SK-N-SH treated with all-trans-retinoic acid at 6 μM for 48 hours (cell line): ENCODE measurements at regions not wholly inside any gene's neighbourhood (a gene's known extent, or its start where the extent isn't known, plus 50 kb on each side); places are given as distances from the start of the nearest gene placed in this dataset.

Experiments
- ARNTL ChIP-seq: fragments of 450-650 bp; formaldehyde crosslinking; IDR thresholded peaks from 2 replicates; pipeline ENCODE4 v1.5.0; 2020; ENCODE audit warnings: low read depth, mild to moderate bottlenecking, moderate library complexity, borderline replicate concordance
- CSDC2 ChIP-seq: fragments of 250-450 bp; sonication (Bioruptor Pico); IDR thresholded peaks from 2 replicates; pipeline ENCODE4 v1.5.0; 2020; ENCODE audit warnings: mild to moderate bottlenecking, moderate library complexity
- RARB ChIP-seq: fragments of 250-450 bp; sonication (Bioruptor Pico); IDR thresholded peaks from 2 replicates; pipeline ENCODE4 v1.8.0; 2021; ENCODE audit warnings: mild to moderate bottlenecking, moderate library complexity
- TCF4 ChIP-seq: fragments of 250-450 bp; sonication (Bioruptor Pico); IDR thresholded peaks from 2 replicates; pipeline ENCODE4 v1.8.0; 2021; ENCODE audit warnings: mild to moderate bottlenecking, moderate library complexity, borderline replicate concordance
- TOX ChIP-seq: fragments of 250-450 bp; sonication (Bioruptor Pico); IDR thresholded peaks from 2 replicates; pipeline ENCODE4 v1.8.0; 2021; ENCODE audit warnings: mild to moderate bottlenecking, moderate library complexity, borderline replicate concordance
- ZFP3 ChIP-seq: fragments of 250-450 bp; sonication (Bioruptor Pico); IDR thresholded peaks from 2 replicates; pipeline ENCODE4 v1.5.0; 2020; ENCODE audit warnings: mild to moderate bottlenecking, moderate library complexity
- ZNF8 ChIP-seq: fragments of 450-650 bp; formaldehyde crosslinking; IDR thresholded peaks from 2 replicates; pipeline ENCODE4 v1.5.0; 2020; ENCODE audit warnings: mild to moderate bottlenecking, moderate library complexity
- TF ChIP-seq, protein P1 (sequence below): fragments of 250-450 bp; sonication (Bioruptor Pico); IDR thresholded peaks from 2 replicates; pipeline ENCODE4 v1.8.0; 2020; ENCODE audit warnings: mild to moderate bottlenecking, moderate library complexity, borderline replicate concordance

- no peak for TF ChIP-seq ZNF8 (CRISPR knock-in tag)
- TF ChIP-seq ZFP3 (CRISPR knock-in tag), result no peak
- TF ChIP-seq TCF4 (CRISPR knock-in tag), result no peak
- TF ChIP-seq, protein P1, sequence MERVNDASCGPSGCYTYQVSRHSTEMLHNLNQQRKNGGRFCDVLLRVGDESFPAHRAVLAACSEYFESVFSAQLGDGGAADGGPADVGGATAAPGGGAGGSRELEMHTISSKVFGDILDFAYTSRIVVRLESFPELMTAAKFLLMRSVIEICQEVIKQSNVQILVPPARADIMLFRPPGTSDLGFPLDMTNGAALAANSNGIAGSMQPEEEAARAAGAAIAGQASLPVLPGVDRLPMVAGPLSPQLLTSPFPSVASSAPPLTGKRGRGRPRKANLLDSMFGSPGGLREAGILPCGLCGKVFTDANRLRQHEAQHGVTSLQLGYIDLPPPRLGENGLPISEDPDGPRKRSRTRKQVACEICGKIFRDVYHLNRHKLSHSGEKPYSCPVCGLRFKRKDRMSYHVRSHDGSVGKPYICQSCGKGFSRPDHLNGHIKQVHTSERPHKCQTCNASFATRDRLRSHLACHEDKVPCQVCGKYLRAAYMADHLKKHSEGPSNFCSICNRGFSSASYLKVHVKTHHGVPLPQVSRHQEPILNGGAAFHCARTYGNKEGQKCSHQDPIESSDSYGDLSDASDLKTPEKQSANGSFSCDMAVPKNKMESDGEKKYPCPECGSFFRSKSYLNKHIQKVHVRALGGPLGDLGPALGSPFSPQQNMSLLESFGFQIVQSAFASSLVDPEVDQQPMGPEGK (CRISPR knock-in tag), result no peak
- TF ChIP-seq TOX (CRISPR knock-in tag), result no peak
- TF ChIP-seq ARNTL, result no peak
- no peak for TF ChIP-seq RARB
- no peak for TF ChIP-seq CSDC2 (CRISPR knock-in tag)
Measured at GRCh38 chr2:236874866-236875481, 210.7 kb upstream of the COPS8 start.
